KBM-7 (cell line): ENCODE measurements at regions not wholly inside any gene's neighbourhood (a gene's known extent, or its start where the extent isn't known, plus 50 kb on each side); places are given as distances from the start of the nearest gene placed in this dataset.

Experiments
- DNase-seq: peaks from one replicate; pipeline ENCODE4 v3.0.0-alpha.2; 2015
- in situ Hi-C: fragments of 300-500 bp; cut with MboI; formaldehyde crosslinking; loops from 2 replicates; pipeline ENCODE4 v1.14.3; 2020; ENCODE audit warnings: low sequenced_read_pairs, low pct_unique_long_range_greater_than_20kb, mixed read lengths

GRCh38 chr14:53538316-53538881, 385.3 kb upstream of the DDHD1 start:
- DNase-seq: no peak
- in situ Hi-C loops: loop anchor here (25.0 kb wide), 1 partner anchor 799 kb away; no protein-coding TSS in a partner anchor

GRCh38 chr14:53537422-53538315, 384.5 kb upstream of the DDHD1 start:
- no peak for DNase-seq
- in situ Hi-C loops: loop anchor here (25.0 kb wide), 1 partner anchor 800 kb away; no protein-coding TSS in a partner anchor

GRCh38 chr14:53536446-53536845, 383.3 kb upstream of the DDHD1 start:
- in situ Hi-C loops: loop anchor here (25.0 kb wide), 1 partner anchor 801 kb away; no protein-coding TSS in a partner anchor
- DNase-seq: no peak

GRCh38 chr14:53534841-53535240, 381.7 kb upstream of the DDHD1 start:
- in situ Hi-C loops: loop anchor here (25.0 kb wide), 1 partner anchor 802 kb away; no protein-coding TSS in a partner anchor
- no peak for DNase-seq

- in situ Hi-C loops: loop anchor here (25.0 kb wide), 1 partner anchor 804 kb away; no protein-coding TSS in a partner anchor
Observed at GRCh38 chr14:53533384-53533970, 380.4 kb upstream of the DDHD1 start.

GRCh38 chr14:53532853-53533252, 379.7 kb upstream of the DDHD1 start:
- in situ Hi-C loops: loop anchor here (25.0 kb wide), 1 partner anchor 804 kb away; no protein-coding TSS in a partner anchor
- DNase-seq: no peak

More at GRCh38 chr14:53533384-53533970, 380.4 kb upstream of the DDHD1 start:
- no peak for DNase-seq

- no peak for DNase-seq
- in situ Hi-C loops: loop anchor here (25.0 kb wide), 1 partner anchor 806 kb away; no protein-coding TSS in a partner anchor
Observed at GRCh38 chr14:53531730-53532129, 378.6 kb upstream of the DDHD1 start.

- in situ Hi-C loops: loop anchor here (25.0 kb wide), 1 partner anchor 806 kb away; no protein-coding TSS in a partner anchor
- DNase-seq: no peak
Observed at GRCh38 chr14:53531156-53531555, 378.0 kb upstream of the DDHD1 start.

GRCh38 chr14:53529519-53529918, 376.4 kb upstream of the DDHD1 start:
- no peak for DNase-seq
- in situ Hi-C loops: loop anchor here (25.0 kb wide), 1 partner anchor 808 kb away; no protein-coding TSS in a partner anchor

GRCh38 chr14:53528185-53528671, 375.1 kb upstream of the DDHD1 start:
- in situ Hi-C loops: loop anchor here (25.0 kb wide), 1 partner anchor 809 kb away; no protein-coding TSS in a partner anchor
- no peak for DNase-seq

- in situ Hi-C loops: loop anchor here (25.0 kb wide), 1 partner anchor 811 kb away; no protein-coding TSS in a partner anchor
- no peak for DNase-seq
Observed at GRCh38 chr14:53526200-53526599, 373.1 kb upstream of the DDHD1 start.

- in situ Hi-C loops: loop anchor here (25.0 kb wide), 1 partner anchor 812 kb away; no protein-coding TSS in a partner anchor
- no peak for DNase-seq
Observed at GRCh38 chr14:53525608-53526007, 372.5 kb upstream of the DDHD1 start.

- in situ Hi-C loops: no loop called here
Observed at GRCh38 chr14:53524391-53524790, 371.3 kb upstream of the DDHD1 start.

GRCh38 chr14:53523226-53523625, 370.1 kb upstream of the DDHD1 start:
- in situ Hi-C loops: no loop called here
- no peak for DNase-seq

More at GRCh38 chr14:53524391-53524790, 371.3 kb upstream of the DDHD1 start:
- DNase-seq: no peak

GRCh38 chr14:53520078-53520928, 367.2 kb upstream of the DDHD1 start:
- in situ Hi-C loops: no loop called here
- DNase-seq: no peak

GRCh38 chr14:53519137-53519536, 366.0 kb upstream of the DDHD1 start:
- DNase-seq: no peak
- in situ Hi-C loops: no loop called here

- in situ Hi-C loops: no loop called here
- DNase-seq: no peak
Observed at GRCh38 chr14:53517270-53517960, 364.3 kb upstream of the DDHD1 start.
